NB4 (cell line): ENCODE measurements at regions not wholly inside any gene's neighbourhood (a gene's known extent, or its start where the extent isn't known, plus 50 kb on each side); places are given as distances from the start of the nearest gene placed in this dataset.

ENCODE experiments used
- DNase-seq: peaks from one replicate; pipeline ENCODE4 v3.0.0; 2010; ENCODE audit warnings: low read depth
- H3K4me3 ChIP-seq: one replicate; pipeline ENCODE4 v1.5.1; 2011; ENCODE audit warnings: mild to moderate bottlenecking, low read depth, low read length, moderate library complexity
- MYC ChIP-seq: IDR thresholded peaks from 2 replicates; pipeline ENCODE4 v1.6.1; 2011; ENCODE audit warnings: low read depth, low read length
- POLR2A ChIP-seq: IDR thresholded peaks from 2 replicates; pipeline ENCODE4 v1.6.1; 2011; ENCODE audit warnings: mild to moderate bottlenecking; ENCODE audit not compliant: insufficient read length; ENCODE audit errors: extremely low read depth
- TF ChIP-seq, protein P1 (sequence below): IDR thresholded peaks from 2 replicates; pipeline ENCODE4 v1.6.1; 2011; ENCODE audit warnings: low read depth, low read length
- TF ChIP-seq, protein P2 (sequence below): IDR thresholded peaks from one replicate; pipeline ENCODE4 v1.5.1; 2012; ENCODE audit warnings: low read depth, low read length

DNA sequence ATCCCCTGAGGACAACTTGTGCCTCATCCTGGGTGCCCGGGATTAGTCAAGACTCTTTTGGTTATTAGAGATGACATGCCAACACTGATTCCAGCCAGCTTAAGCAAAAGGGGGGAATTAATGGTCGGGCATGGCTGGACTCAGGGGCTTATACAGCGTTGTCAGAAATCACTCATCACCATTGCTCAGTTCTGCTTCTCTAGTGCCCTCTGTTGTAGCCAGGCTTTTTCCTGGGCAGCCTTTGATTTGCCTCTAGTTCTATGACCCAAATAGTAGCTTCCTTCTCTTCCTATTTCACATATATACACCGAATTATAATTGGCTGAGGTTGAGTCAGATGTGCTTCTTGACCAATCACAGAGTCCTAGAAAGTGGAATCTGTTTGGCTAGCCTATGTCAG lies 192.0 kb upstream of the HABP2 start:
- TF ChIP-seq, protein P1, sequence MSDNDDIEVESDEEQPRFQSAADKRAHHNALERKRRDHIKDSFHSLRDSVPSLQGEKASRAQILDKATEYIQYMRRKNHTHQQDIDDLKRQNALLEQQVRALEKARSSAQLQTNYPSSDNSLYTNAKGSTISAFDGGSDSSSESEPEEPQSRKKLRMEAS, result no peak
- TF ChIP-seq POLR2A (no peak), MYC (no peak)
- TF ChIP-seq, protein P2, sequence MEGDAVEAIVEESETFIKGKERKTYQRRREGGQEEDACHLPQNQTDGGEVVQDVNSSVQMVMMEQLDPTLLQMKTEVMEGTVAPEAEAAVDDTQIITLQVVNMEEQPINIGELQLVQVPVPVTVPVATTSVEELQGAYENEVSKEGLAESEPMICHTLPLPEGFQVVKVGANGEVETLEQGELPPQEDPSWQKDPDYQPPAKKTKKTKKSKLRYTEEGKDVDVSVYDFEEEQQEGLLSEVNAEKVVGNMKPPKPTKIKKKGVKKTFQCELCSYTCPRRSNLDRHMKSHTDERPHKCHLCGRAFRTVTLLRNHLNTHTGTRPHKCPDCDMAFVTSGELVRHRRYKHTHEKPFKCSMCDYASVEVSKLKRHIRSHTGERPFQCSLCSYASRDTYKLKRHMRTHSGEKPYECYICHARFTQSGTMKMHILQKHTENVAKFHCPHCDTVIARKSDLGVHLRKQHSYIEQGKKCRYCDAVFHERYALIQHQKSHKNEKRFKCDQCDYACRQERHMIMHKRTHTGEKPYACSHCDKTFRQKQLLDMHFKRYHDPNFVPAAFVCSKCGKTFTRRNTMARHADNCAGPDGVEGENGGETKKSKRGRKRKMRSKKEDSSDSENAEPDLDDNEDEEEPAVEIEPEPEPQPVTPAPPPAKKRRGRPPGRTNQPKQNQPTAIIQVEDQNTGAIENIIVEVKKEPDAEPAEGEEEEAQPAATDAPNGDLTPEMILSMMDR, result no peak
- no peak for DNase-seq
- H3K4me3 ChIP-seq, result no peak overlapping the region

DNA sequence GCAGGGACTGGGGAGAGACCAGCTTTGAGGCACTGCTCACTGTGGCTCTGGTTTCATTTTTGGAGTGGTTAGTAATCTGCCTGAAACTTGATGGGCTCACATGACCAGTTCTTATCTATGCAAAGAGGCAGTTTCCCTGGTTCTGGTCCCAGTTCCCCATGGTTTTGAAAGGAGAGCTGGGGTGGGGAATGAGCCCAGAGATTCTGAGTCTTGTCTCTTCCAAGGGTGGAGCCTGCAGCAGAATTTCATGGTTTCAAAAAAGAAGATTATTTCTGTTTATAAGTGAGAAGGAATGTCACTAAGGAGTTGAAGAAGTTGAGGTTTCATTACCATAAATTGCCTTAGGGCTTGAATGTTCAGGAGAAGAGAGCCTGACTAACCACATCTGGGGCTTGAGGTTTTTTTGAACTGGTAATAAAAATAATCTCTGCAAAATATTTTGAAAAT lies 190.2 kb upstream of the HABP2 start:
- H3K4me3 ChIP-seq, result no peak overlapping the region
- TF ChIP-seq, protein P2, result no peak
- TF ChIP-seq, protein P1, result no peak
- DNase-seq, result no peak

DNA sequence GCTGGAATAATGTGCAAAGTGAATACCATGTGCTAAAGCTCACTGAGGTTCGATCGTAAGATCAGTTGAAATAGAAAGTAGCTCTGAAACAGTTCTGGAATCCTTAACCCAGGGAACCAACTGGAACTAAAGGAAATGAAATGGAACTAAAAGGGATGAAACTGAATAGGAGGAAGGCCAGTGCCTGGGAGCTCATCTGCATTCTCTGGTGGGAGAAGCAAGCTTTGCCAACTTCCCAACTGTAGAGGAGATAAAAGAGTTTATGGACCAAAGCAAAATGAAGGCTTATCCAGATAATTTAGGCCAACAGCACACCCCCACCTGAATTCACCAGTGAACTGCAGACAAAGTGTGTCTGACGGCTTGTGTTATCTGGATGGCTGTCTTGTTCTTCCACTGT lies 188.6 kb upstream of the HABP2 start:
- TF ChIP-seq, protein P1, result no peak
- TF ChIP-seq, protein P2, result no peak
- TF ChIP-seq MYC (no peak), POLR2A (no peak)
- no peak overlapping the region for H3K4me3 ChIP-seq
- no peak for DNase-seq

DNA sequence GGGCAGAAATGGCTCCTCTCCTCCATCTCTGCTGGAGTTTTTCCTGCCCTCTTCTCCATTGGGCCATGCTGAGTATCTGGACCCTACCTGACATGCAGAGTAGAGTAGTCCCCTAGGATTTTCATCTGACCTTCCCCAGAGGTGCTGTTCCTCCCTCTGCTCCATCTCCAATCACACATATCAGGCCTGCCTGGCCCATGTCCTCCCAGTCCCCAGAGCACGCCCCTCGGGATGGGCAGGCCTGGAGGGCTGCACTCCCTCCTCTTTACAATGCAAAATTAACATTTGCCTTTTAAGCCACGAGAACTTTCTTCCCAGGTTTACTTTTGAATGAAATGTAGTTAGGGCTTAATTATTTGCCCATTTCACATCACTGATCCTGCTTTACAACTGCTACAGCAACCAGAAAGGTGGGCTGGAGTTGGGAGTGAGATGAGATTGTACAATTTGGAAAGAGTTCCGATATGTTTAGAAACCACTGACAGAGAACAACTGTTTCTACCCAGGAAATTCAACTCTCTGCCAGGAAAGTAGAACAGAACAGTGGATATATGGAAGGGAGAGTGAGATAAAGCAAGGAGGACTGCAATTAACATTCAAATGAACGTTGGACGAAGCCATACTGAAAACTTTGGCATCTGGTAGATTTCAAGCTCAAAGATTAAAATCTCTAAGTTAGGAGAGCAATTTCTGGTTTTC lies 184.0 kb upstream of the HABP2 start:
- no peak for DNase-seq
- TF ChIP-seq, protein P2, result no peak
- TF ChIP-seq MYC, result no peak
- TF ChIP-seq POLR2A, result no peak
- TF ChIP-seq, protein P1, result no peak
- no peak overlapping the region for H3K4me3 ChIP-seq

DNA sequence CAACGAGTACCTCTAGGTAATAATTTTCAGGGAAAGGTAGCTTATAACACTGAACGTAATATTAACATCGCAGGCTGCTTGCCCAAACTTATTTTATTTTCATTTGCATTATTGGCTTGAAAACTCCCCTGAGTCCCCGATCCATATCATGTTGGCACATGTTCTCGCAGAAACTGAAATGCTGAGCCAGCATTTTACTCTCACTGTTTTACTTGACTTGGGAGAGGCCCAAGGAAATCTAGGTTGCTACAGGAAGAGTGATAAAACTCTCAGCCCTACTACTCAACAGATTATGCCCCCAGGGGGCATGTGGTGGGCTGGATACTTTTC lies 183.5 kb upstream of the HABP2 start:
- TF ChIP-seq, protein P2, result no peak
- TF ChIP-seq, protein P1, result no peak
- TF ChIP-seq POLR2A (no peak), MYC (no peak)
- DNase-seq, result no peak
- no peak overlapping the region for H3K4me3 ChIP-seq

DNA sequence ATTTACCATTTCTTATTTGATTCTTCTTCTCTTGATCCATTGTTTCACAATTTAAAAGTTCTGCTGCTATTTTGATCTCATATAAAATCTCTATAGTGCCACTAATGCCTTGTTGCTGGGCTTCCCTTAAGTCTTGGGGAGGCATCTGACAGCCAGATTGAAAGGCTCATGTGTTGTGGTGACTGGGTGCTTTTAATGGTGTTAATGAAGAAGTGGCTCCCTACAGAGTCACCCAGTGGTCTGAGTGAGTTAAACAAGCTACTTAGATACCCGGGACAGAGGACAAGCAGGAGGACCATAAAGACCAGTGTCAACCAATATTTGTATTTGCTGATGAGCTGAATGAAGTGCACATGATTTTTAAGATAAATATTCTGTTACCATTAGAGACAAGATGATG lies 176.4 kb upstream of the HABP2 start:
- DNase-seq, result no peak
- TF ChIP-seq, protein P2, result no peak
- TF ChIP-seq, protein P1, result no peak
- TF ChIP-seq POLR2A (no peak), MYC (no peak)
- no peak overlapping the region for H3K4me3 ChIP-seq
